GM12872 (cell line): ENCODE measurements at regions not wholly inside any gene's neighbourhood (a gene's known extent, or its start where the extent isn't known, plus 50 kb on each side); places are given as distances from the start of the nearest gene placed in this dataset.

Experiments
- CTCF ChIP-seq: IDR thresholded peaks from 3 replicates; pipeline ENCODE4 v1.5.1; 2011; ENCODE audit warnings: low read depth, mild to moderate bottlenecking, low read length, moderate library complexity; ENCODE audit not compliant: insufficient read depth

- no peak for TF ChIP-seq CTCF
Observed at GRCh38 chr12:131385313-131386166, 325.4 kb upstream of the SFSWAP start.

GRCh38 chr12:131386167-131386521 lies 324.7 kb upstream of the SFSWAP start:
- no peak for TF ChIP-seq CTCF

DNA sequence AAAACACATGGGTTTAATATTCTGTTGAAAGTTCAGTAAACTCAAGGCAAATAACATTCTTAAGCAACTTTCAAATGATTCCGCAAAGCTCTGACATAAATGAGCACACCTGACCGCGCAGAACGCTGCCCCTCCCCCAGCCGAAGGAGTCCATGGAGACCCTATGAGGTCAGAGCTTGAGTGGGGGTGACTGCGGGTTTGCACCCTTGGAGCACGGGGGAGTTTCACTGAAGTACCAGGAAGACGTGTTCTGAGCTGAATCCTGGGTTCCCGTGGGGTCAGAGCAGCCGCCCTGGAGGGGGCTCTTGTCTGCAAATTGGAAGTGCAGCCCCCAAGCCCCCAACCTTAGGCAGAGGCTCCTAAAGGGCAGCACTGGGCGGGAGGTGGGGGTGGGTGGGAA lies 324.1 kb upstream of the SFSWAP start:
- no peak for TF ChIP-seq CTCF

- no peak for TF ChIP-seq CTCF
Observed at GRCh38 chr12:131387281-131388163, 323.4 kb upstream of the SFSWAP start.

- no peak for TF ChIP-seq CTCF
Observed at GRCh38 chr12:131389054-131390013, 321.6 kb upstream of the SFSWAP start.

DNA sequence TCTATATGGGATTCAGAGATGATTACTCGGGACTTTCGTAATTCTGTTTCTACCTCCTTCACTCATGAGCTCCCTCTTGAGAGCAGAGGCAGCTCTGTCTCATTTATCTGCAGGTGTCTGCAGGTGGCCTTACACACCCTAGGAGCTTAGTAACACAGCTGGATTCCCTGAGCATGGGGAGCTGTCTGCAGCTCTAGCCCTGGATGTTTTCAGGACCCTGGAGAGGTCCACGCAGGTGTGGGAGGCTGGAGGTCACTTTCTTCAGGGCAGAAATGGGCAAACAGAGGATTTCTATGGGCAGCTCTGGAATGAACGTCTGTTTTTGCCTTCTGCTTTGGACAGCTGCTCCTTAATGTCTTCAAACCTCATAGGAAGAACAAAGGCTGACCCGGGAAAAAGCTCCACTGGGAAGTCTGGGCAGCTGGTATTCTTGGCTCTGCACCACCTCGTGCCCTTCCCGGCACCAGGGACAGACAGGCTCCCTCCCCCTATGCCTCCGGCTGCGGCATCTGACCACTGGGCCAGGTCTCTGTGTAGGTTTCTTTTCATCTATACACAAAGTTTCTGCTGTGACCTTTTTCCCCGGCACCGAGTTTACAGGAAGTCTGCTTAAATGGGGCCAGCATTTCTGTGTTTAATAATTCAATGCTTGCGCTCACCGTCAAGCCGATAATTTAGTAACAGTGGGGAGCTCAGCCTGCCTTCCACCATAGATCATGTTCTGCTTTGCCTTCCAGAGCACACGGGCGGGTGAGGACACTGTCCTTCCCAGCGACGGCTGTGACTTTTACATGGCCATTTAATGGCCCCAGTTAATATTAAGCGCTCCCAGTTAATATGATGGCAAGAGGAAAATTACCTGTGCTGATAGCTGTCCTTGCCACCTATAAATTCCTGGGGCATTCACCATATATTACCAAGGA lies 320.2 kb upstream of the SFSWAP start:
- TF ChIP-seq CTCF = no peak
